ENCODE measurements at regions not wholly inside any gene's neighbourhood (a gene's known extent, or its start where the extent isn't known, plus 50 kb on each side); places are given as distances from the start of the nearest gene placed in this dataset.

GRCh38 chr6:120899932-120900331, 434.3 kb downstream of the TBC1D32 start:
- Histone ChIP-seq H3K36me3 (no peaks in the 10 kb centered on the region), H3K9me3 (no peaks in the 10 kb centered on the region), H3K27me3 (no peaks in the 10 kb centered on the region), H3K4me1 (no peaks in the 10 kb centered on the region), H3K4me3 (no peak overlapping the region), H3K27ac (no peak overlapping the region)
- DNase-seq = no peak
- TF ChIP-seq CTCF (IDR thresholded peaks at IDR 0.05) (no peak), POLR2A (IDR thresholded peaks at IDR 0.05) (no peak)

- Histone ChIP-seq H3K4me3 (no peak overlapping the region), H3K27me3 (no peaks in the 10 kb centered on the region), H3K9me3 (no peaks in the 10 kb centered on the region), H3K36me3 (no peaks in the 10 kb centered on the region), H3K4me1 (no peaks in the 10 kb centered on the region), H3K27ac (no peak overlapping the region)
- DNase-seq = no peak
- TF ChIP-seq POLR2A (IDR thresholded peaks at IDR 0.05) (no peak), CTCF (IDR thresholded peaks at IDR 0.05) (no peak)
These were observed 440.2 kb downstream of the TBC1D32 start for GRCh38 chr6:120894077-120894476.

GRCh38 chr6:120876931-120877330, 457.3 kb downstream of the TBC1D32 start:
- DNase-seq = no peak
- TF ChIP-seq POLR2A (IDR thresholded peaks at IDR 0.05) = no peak
- TF ChIP-seq CTCF (IDR thresholded peaks at IDR 0.05) = no peak
- Histone ChIP-seq H3K27ac (no peak overlapping the region), H3K27me3 (no peaks in the 10 kb centered on the region), H3K9me3 (no peaks in the 10 kb centered on the region), H3K4me1 (no peaks in the 10 kb centered on the region), H3K36me3 (no peaks in the 10 kb centered on the region), H3K4me3 (no peak overlapping the region)

GRCh38 chr6:120876424-120876823, 457.9 kb downstream of the TBC1D32 start:
- no peak for TF ChIP-seq POLR2A (IDR thresholded peaks at IDR 0.05)
- TF ChIP-seq CTCF (IDR thresholded peaks at IDR 0.05) = no peak
- H3K27me3 ChIP-seq = no peaks in the 10 kb centered on the region
- no peak for DNase-seq
- H3K36me3 ChIP-seq = no peaks in the 10 kb centered on the region
- H3K27ac ChIP-seq = no peak overlapping the region
- H3K4me3 ChIP-seq = no peak overlapping the region
- no peaks in the 10 kb centered on the region for H3K9me3 ChIP-seq
- H3K4me1 ChIP-seq = no peaks in the 10 kb centered on the region

- no peak for DNase-seq
These were observed 458.4 kb downstream of the TBC1D32 start for GRCh38 chr6:120875900-120876299.

More at GRCh38 chr6:120875900-120876299, 458.4 kb downstream of the TBC1D32 start:
- no peak for TF ChIP-seq POLR2A (IDR thresholded peaks at IDR 0.05)
- TF ChIP-seq CTCF (IDR thresholded peaks at IDR 0.05) = no peak
- no peaks in the 10 kb centered on the region for H3K9me3 ChIP-seq
- no peak overlapping the region for H3K27ac ChIP-seq
- H3K4me3 ChIP-seq = no peak overlapping the region
- H3K36me3 ChIP-seq = no peaks in the 10 kb centered on the region
- no peaks in the 10 kb centered on the region for H3K27me3 ChIP-seq
- no peaks in the 10 kb centered on the region for H3K4me1 ChIP-seq

Data from Peyer's patch (tissue), 4 donors.